Peyer's patch (tissue), 4 donors: ENCODE measurements at regions not wholly inside any gene's neighbourhood (a gene's known extent, or its start where the extent isn't known, plus 50 kb on each side); places are given as distances from the start of the nearest gene placed in this dataset.
"Not testable (repeated sequence)": the region's sequence is repeated elsewhere in the genome, so short reads cannot be mapped to it uniquely, and the experiment has no call there.

ENCODE experiments used
- DNase-seq, 3 donors: peaks; one replicate each; pipeline ENCODE4 v3.0.0-alpha.2; 2017 to 2019
- H3K27ac ChIP-seq, 4 donors: fragments of 200-600 bp; sonication (generic); one replicate each; pipeline ENCODE4 v1.5.1; 2016 to 2019
- H3K27me3 ChIP-seq, 2 donors: fragments of 200-600 bp; sonication (generic); one replicate each; pipeline ENCODE4 v1.5.1; 2019
- H3K36me3 ChIP-seq, 3 donors: fragments of 200-600 bp; sonication (generic); one replicate each; pipeline ENCODE4 v1.5.1; 2016 to 2019
- H3K4me1 ChIP-seq, 4 donors: fragments of 200-600 bp; sonication (generic); one replicate each; pipeline ENCODE4 v1.5.1; 2016 to 2019
- H3K4me3 ChIP-seq, 4 donors: fragments of 200-600 bp; sonication (generic); 1 replicate in 3 of 4; 2 replicates in 1 of 4; pipeline ENCODE4 v1.5.1; 2016 to 2019; ENCODE audit warnings: mild to moderate bottlenecking in 1 of 4
- H3K9me3 ChIP-seq, 4 donors: fragments of 200-600 bp; sonication (generic); one replicate each; pipeline ENCODE4 v1.5.1; 2016 to 2019; ENCODE audit warnings: mild to moderate bottlenecking in 1 of 4
- CTCF ChIP-seq, 6 experiments: fragments of 450-650 bp in 4 of 6; fragments of 200-600 bp in 2 of 6; sonication (generic) in 1 of 6; IDR thresholded peaks; one replicate each; pipeline ENCODE4 v1.5.1; 2017 to 2019; ENCODE audit warnings: antibody characterized with exemption in 6 of 6, mild to moderate bottlenecking in 3 of 6, moderate library complexity in 1 of 6
- POLR2A ChIP-seq, 2 donors: fragments of 450-650 bp; IDR thresholded peaks; one replicate each; pipeline ENCODE4 v1.5.1; 2017; ENCODE audit warnings: antibody characterized with exemption in 2 of 2, mild to moderate bottlenecking in 2 of 2, moderate library complexity in 2 of 2

GRCh38 chr4:30866346-30866745 lies 146.2 kb downstream of the PCDH7 start:
- no peaks in the 10 kb centered on the region for H3K4me1 ChIP-seq
- H3K27ac ChIP-seq = peak overlapping the region in 1 of 4 donors; percentile 11
- TF ChIP-seq CTCF (IDR thresholded peaks at IDR 0.05) (no peak), POLR2A (IDR thresholded peaks at IDR 0.05) (no peak)
- H3K4me3 ChIP-seq = no peak overlapping the region
- no peaks in the 10 kb centered on the region for H3K27me3 ChIP-seq
- H3K36me3 ChIP-seq = no peaks in the 10 kb centered on the region
- H3K9me3 ChIP-seq = no peaks in the 10 kb centered on the region
- DNase-seq = no peak

GRCh38 chr4:30866907-30867306 lies 146.7 kb downstream of the PCDH7 start:
- H3K4me1 ChIP-seq = no peaks in the 10 kb centered on the region
- peak overlapping the region in 2 of 4 donors; percentile 3 to 11 for H3K27ac ChIP-seq
- H3K36me3 ChIP-seq = no peaks in the 10 kb centered on the region
- DNase-seq = no peak
- TF ChIP-seq CTCF (IDR thresholded peaks at IDR 0.05) (no peak), POLR2A (IDR thresholded peaks at IDR 0.05) (no peak)
- no peak overlapping the region for H3K4me3 ChIP-seq
- H3K27me3 ChIP-seq = no peaks in the 10 kb centered on the region
- H3K9me3 ChIP-seq = no peaks in the 10 kb centered on the region

GRCh38 chr4:30867427-30867826 lies 147.3 kb downstream of the PCDH7 start:
- TF ChIP-seq CTCF (IDR thresholded peaks at IDR 0.05) (no peak), POLR2A (IDR thresholded peaks at IDR 0.05) (no peak)
- no peaks in the 10 kb centered on the region for H3K9me3 ChIP-seq
- no peak overlapping the region for H3K4me3 ChIP-seq
- H3K27me3 ChIP-seq = no peaks in the 10 kb centered on the region
- DNase-seq = no peak
- peak overlapping the region in 2 of 4 donors; percentile 3 to 11 for H3K27ac ChIP-seq
- no peaks in the 10 kb centered on the region for H3K36me3 ChIP-seq
- H3K4me1 ChIP-seq = no peaks in the 10 kb centered on the region

GRCh38 chr4:30868111-30868895 lies 148.1 kb downstream of the PCDH7 start:
- H3K36me3 ChIP-seq = no peaks in the 10 kb centered on the region
- TF ChIP-seq CTCF (IDR thresholded peaks at IDR 0.05) (no peak), POLR2A (IDR thresholded peaks at IDR 0.05) (no peak)
- no peak for DNase-seq
- no peaks in the 10 kb centered on the region for H3K4me1 ChIP-seq
- H3K27ac ChIP-seq = peak overlapping the region in 1 of 4 donors; percentile 11
- no peaks in the 10 kb centered on the region for H3K27me3 ChIP-seq
- H3K9me3 ChIP-seq = no peaks in the 10 kb centered on the region
- no peak overlapping the region for H3K4me3 ChIP-seq

- H3K9me3 ChIP-seq, H3K4me3 ChIP-seq, H3K4me1 ChIP-seq, H3K36me3 ChIP-seq, H3K27me3 ChIP-seq, DNase-seq, H3K27ac ChIP-seq: not testable (repeated sequence)
Observed at GRCh38 chr4:30869387-30869786, 149.2 kb downstream of the PCDH7 start.

GRCh38 chr4:30870513-30870912 lies 150.3 kb downstream of the PCDH7 start:
- no peak overlapping the region for H3K27ac ChIP-seq

More at GRCh38 chr4:30870513-30870912, 150.3 kb downstream of the PCDH7 start:
- H3K9me3 ChIP-seq = no peaks in the 10 kb centered on the region
- TF ChIP-seq POLR2A (IDR thresholded peaks at IDR 0.05) = no peak
- H3K4me1 ChIP-seq = no peaks in the 10 kb centered on the region
- DNase-seq = no peak
- H3K27me3 ChIP-seq = no peaks in the 10 kb centered on the region
- H3K4me3 ChIP-seq = no peak overlapping the region
- H3K36me3 ChIP-seq = no peaks in the 10 kb centered on the region
